Karpas-422 (cell line): ENCODE measurements at regions not wholly inside any gene's neighbourhood (a gene's known extent, or its start where the extent isn't known, plus 50 kb on each side); places are given as distances from the start of the nearest gene placed in this dataset.

ENCODE experiments used
- DNase-seq: peaks from one replicate; pipeline ENCODE4 v3.0.0-alpha.2; 2015
- H2AFZ ChIP-seq: fragments of 200-600 bp; sonication (generic); 2 replicates; pipeline ENCODE4 v1.6.1; 2014; ENCODE audit warnings: antibody characterized with exemption, low read length, mixed read lengths
- H3K27ac ChIP-seq: fragments of 200-600 bp; sonication (generic); 2 replicates; pipeline ENCODE4 v1.5.1; 2014; ENCODE audit warnings: mild to moderate bottlenecking, low read length, moderate library complexity
- H3K27me3 ChIP-seq: fragments of 200-600 bp; sonication (generic); 2 replicates; pipeline ENCODE4 v1.6.1; 2014; ENCODE audit warnings: low read length, mixed read lengths
- H3K36me3 ChIP-seq: fragments of 200-600 bp; sonication (generic); 2 replicates; pipeline ENCODE4 v1.6.1; 2014; ENCODE audit warnings: low read length, mixed read lengths; ENCODE audit not compliant: insufficient read depth
- H3K4me1 ChIP-seq: fragments of 200-600 bp; sonication (generic); 2 replicates; pipeline ENCODE4 v1.6.1; 2014; ENCODE audit warnings: mild to moderate bottlenecking, low read length, mixed read lengths
- H3K4me2 ChIP-seq: fragments of 200-600 bp; sonication (generic); 2 replicates; pipeline ENCODE4 v1.6.1; 2014; ENCODE audit warnings: low read length, low read depth, mild to moderate bottlenecking; ENCODE audit not compliant: poor library complexity, severe bottlenecking
- H3K4me3 ChIP-seq: fragments of 200-600 bp; sonication (generic); 2 replicates; pipeline ENCODE4 v1.5.1; 2014; ENCODE audit warnings: mild to moderate bottlenecking, antibody characterized with exemption, low read length, mixed read lengths
- H3K79me2 ChIP-seq: fragments of 200-600 bp; sonication (generic); 2 replicates; pipeline ENCODE4 v1.6.1; 2014; ENCODE audit warnings: mild to moderate bottlenecking, low read length, mixed read lengths
- H3K9ac ChIP-seq: fragments of 200-600 bp; sonication (generic); 2 replicates; pipeline ENCODE4 v1.6.0; 2014; ENCODE audit warnings: low read length
- H3K9me2 ChIP-seq: fragments of 200-600 bp; sonication (generic), shearing (Covaris generic); replicated peaks from 2 replicates; pipeline ENCODE4 v1.6.0; 2014; ENCODE audit warnings: mild to moderate bottlenecking, low read length, moderate library complexity; ENCODE audit not compliant: insufficient read depth
- H3K9me3 ChIP-seq: fragments of 300-700, 200-600 bp; sonication (generic); 2 replicates; pipeline ENCODE4 v1.6.1; 2014; ENCODE audit warnings: low read length, mixed read lengths
- H4K20me1 ChIP-seq: fragments of 200-600 bp; sonication (generic); 2 replicates; pipeline ENCODE4 v1.6.1; 2014; ENCODE audit warnings: mild to moderate bottlenecking, antibody characterized with exemption, low read length, low read depth; ENCODE audit not compliant: insufficient read depth

- Histone ChIP-seq H3K9me3 (no peaks in the 10 kb centered on the region), H3K79me2 (no peaks in the 10 kb centered on the region), H3K36me3 (no peaks in the 10 kb centered on the region), H3K27ac (no peak overlapping the region), H3K4me3 (no peak overlapping the region), H3K4me2 (no peak overlapping the region), H3K9ac (no peak overlapping the region), H2AFZ (no peak overlapping the region), H4K20me1 (no peaks in the 10 kb centered on the region), H3K9me2 (no peaks in the 10 kb centered on the region), H3K4me1 (no peaks in the 10 kb centered on the region), H3K27me3 (no peaks in the 10 kb centered on the region)
- DNase-seq, result no peak
These were observed 291.9 kb downstream of the PCDH20 start for GRCh38 chr13:61123538-61124289.

DNA sequence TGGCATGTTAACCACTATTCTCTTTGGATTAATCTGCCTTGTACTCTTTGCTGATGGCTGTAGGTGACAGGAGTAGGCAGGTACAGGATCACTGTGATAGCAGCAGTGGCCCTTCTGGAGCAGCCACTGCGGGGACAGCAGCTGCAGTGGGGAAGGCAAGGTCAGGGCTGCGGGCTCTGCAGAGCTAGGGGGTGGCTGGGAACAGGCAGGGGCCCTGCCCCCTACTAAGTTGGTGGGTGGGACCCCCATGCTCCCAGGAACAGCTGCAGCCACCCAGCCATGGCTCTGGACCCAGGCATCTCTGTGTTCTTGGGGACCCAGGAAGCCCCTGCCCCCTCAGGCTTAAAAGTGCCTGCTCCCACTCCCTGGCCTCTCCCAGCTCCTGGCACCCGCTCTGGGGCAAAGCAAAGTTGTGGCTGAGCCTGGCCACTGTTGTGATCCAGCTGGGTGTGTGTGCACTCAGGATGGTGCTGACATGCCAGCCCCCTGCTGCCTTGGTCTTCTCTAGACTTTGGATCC is 302.4 kb downstream of the PCDH20 start:
- no peaks in the 10 kb centered on the region for H3K36me3 ChIP-seq
- no peak for DNase-seq
- H2AFZ ChIP-seq, result no peak overlapping the region
- H3K27me3 ChIP-seq, result no peaks in the 10 kb centered on the region
- H3K27ac ChIP-seq, result no peak overlapping the region
- H4K20me1 ChIP-seq, result no peaks in the 10 kb centered on the region
- H3K4me1 ChIP-seq, result no peaks in the 10 kb centered on the region
- H3K9me3 ChIP-seq, result no peaks in the 10 kb centered on the region
- H3K4me3 ChIP-seq, result no peak overlapping the region
- no peaks in the 10 kb centered on the region for H3K9me2 ChIP-seq
- H3K9ac ChIP-seq, result no peak overlapping the region
- H3K79me2 ChIP-seq, result no peaks in the 10 kb centered on the region
- H3K4me2 ChIP-seq, result no peak overlapping the region

- no peaks in the 10 kb centered on the region for H3K9me2 ChIP-seq
- H3K9ac ChIP-seq, result no peak overlapping the region
- no peak overlapping the region for H3K27ac ChIP-seq
- H2AFZ ChIP-seq, result no peak overlapping the region
- H3K79me2 ChIP-seq, result no peaks in the 10 kb centered on the region
- no peaks in the 10 kb centered on the region for H4K20me1 ChIP-seq
- no peak overlapping the region for H3K4me2 ChIP-seq
- no peaks in the 10 kb centered on the region for H3K27me3 ChIP-seq
- no peak overlapping the region for H3K4me3 ChIP-seq
- H3K4me1 ChIP-seq, result no peaks in the 10 kb centered on the region
- H3K36me3 ChIP-seq, result no peaks in the 10 kb centered on the region
- H3K9me3 ChIP-seq, result no peaks in the 10 kb centered on the region
- DNase-seq, result no peak
These were observed 304.1 kb downstream of the PCDH20 start for GRCh38 chr13:61111529-61111928.

DNA sequence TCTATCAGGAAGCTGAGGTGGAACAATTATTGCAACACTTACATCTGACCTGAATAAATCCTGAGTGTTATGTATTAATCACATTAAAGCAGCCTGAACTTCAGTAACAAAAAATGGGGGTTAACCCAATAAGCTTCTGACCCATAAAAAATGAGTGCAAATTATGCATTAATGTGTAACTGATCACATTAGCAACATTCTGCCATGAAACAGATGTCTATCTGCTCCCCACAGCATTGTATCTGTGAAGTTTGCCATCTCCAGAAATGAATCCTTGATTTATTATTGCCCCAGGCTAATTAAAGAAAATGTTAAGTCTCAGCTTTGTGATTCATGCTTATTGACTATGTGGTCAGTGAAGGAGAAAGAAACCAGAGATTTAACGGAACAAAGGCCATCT is 304.9 kb downstream of the PCDH20 start:
- no peaks in the 10 kb centered on the region for H3K79me2 ChIP-seq
- no peak for DNase-seq
- no peaks in the 10 kb centered on the region for H4K20me1 ChIP-seq
- no peaks in the 10 kb centered on the region for H3K4me1 ChIP-seq
- no peak overlapping the region for H3K9ac ChIP-seq
- H3K27ac ChIP-seq, result no peak overlapping the region
- no peaks in the 10 kb centered on the region for H3K9me3 ChIP-seq
- no peaks in the 10 kb centered on the region for H3K36me3 ChIP-seq
- H3K9me2 ChIP-seq, result no peaks in the 10 kb centered on the region
- no peak overlapping the region for H3K4me2 ChIP-seq
- H3K4me3 ChIP-seq, result no peak overlapping the region
- H3K27me3 ChIP-seq, result no peaks in the 10 kb centered on the region
- H2AFZ ChIP-seq, result no peak overlapping the region

DNA sequence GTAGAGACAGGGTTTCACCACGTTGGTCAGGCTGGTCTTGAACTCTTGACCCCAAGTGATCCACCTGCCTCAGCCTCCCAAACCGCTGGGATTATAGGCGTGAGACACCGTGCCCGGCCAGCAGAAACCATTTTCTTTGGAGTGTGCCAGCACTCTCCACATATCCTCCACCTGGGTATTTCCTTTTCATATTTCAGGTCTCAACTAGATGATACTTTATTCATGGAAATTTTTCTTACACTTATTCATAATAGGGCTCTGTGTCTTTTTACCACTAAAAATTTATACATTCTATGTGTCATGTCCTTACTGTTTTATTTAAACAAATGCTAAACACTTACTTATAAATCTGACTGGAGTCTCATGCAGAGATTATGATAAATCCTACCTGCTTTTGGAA is 305.9 kb downstream of the PCDH20 start:
- Histone ChIP-seq H3K4me3 (no peak overlapping the region), H3K9me3 (no peaks in the 10 kb centered on the region), H3K4me1 (no peaks in the 10 kb centered on the region), H2AFZ (no peak overlapping the region), H3K27me3 (no peaks in the 10 kb centered on the region), H4K20me1 (no peaks in the 10 kb centered on the region), H3K36me3 (no peaks in the 10 kb centered on the region), H3K4me2 (no peak overlapping the region), H3K9ac (no peak overlapping the region), H3K27ac (no peak overlapping the region), H3K79me2 (no peaks in the 10 kb centered on the region), H3K9me2 (no peaks in the 10 kb centered on the region)
- no peak for DNase-seq

GRCh38 chr13:61107989-61108388 is 307.7 kb downstream of the PCDH20 start:
- H3K36me3 ChIP-seq, result no peaks in the 10 kb centered on the region
- H3K9ac ChIP-seq, result no peak overlapping the region
- no peaks in the 10 kb centered on the region for H3K79me2 ChIP-seq
- H3K4me1 ChIP-seq, result no peaks in the 10 kb centered on the region
- H3K9me3 ChIP-seq, result no peaks in the 10 kb centered on the region
- no peak overlapping the region for H3K27ac ChIP-seq
- H3K4me2 ChIP-seq, result no peak overlapping the region
- no peaks in the 10 kb centered on the region for H4K20me1 ChIP-seq
- H3K27me3 ChIP-seq, result no peaks in the 10 kb centered on the region
- no peak overlapping the region for H3K4me3 ChIP-seq
- no peak overlapping the region for H2AFZ ChIP-seq
- no peaks in the 10 kb centered on the region for H3K9me2 ChIP-seq
- no peak for DNase-seq

DNA sequence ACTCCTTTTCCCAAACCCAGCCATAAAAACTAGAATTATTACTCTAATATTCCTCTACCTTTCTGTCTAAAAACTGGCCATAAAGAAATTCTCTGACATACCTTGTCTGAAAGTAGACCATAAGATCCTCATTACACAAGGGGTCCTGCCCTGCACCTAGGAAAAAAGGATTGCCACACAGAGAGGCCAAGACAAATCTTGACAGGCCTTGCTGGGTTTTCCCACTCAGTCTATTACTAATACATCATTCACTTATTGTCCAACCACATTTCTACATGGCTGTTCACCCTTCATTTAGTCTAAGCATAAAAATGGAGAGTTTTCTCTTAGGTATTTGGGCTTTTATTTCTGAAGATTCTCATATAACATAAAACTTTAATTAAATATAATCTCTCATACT is 319.8 kb downstream of the PCDH20 start:
- H3K9ac ChIP-seq, result no peak overlapping the region
- no peak overlapping the region for H3K4me3 ChIP-seq
- H3K79me2 ChIP-seq, result no peaks in the 10 kb centered on the region
- no peak for DNase-seq
- H4K20me1 ChIP-seq, result no peaks in the 10 kb centered on the region
- no peaks in the 10 kb centered on the region for H3K27me3 ChIP-seq
- H3K36me3 ChIP-seq, result no peaks in the 10 kb centered on the region
- no peak overlapping the region for H2AFZ ChIP-seq
- no peaks in the 10 kb centered on the region for H3K4me1 ChIP-seq
- H3K27ac ChIP-seq, result no peak overlapping the region
- H3K9me3 ChIP-seq, result no peaks in the 10 kb centered on the region
- no peak overlapping the region for H3K4me2 ChIP-seq
- H3K9me2 ChIP-seq, result no peaks in the 10 kb centered on the region

- Histone ChIP-seq H3K36me3 (no peaks in the 10 kb centered on the region), H3K9me2 (no peaks in the 10 kb centered on the region), H3K27me3 (no peaks in the 10 kb centered on the region), H3K79me2 (no peaks in the 10 kb centered on the region), H3K27ac (no peak overlapping the region), H3K4me1 (no peaks in the 10 kb centered on the region), H3K9ac (no peak overlapping the region), H3K4me3 (no peak overlapping the region), H3K4me2 (no peak overlapping the region), H2AFZ (no peak overlapping the region), H4K20me1 (no peaks in the 10 kb centered on the region), H3K9me3 (no peaks in the 10 kb centered on the region)
- DNase-seq, result no peak
These were observed 320.8 kb downstream of the PCDH20 start for GRCh38 chr13:61094865-61095264.
